Esophagus muscularis mucosa (tissue), 3 donors: ENCODE measurements at regions not wholly inside any gene's neighbourhood (a gene's known extent, or its start where the extent isn't known, plus 50 kb on each side); places are given as distances from the start of the nearest gene placed in this dataset.
"Not testable (repeated sequence)": the region's sequence is repeated elsewhere in the genome, so short reads cannot be mapped to it uniquely, and the experiment has no call there.

ENCODE experiments used
- CTCF ChIP-seq, 3 experiments: fragments of 200-600 bp in 2 of 3; fragments of 450-650 bp in 1 of 3; sonication (generic) in 2 of 3; IDR thresholded peaks; one replicate each; pipeline ENCODE4 v1.5.1; 2017 to 2019; ENCODE audit warnings: antibody characterized with exemption in 3 of 3, mild to moderate bottlenecking in 2 of 3, moderate library complexity in 1 of 3
- EP300 ChIP-seq: sonication (generic); formaldehyde crosslinking; IDR thresholded peaks from one replicate; pipeline ENCODE4 v1.6.1; 2017; ENCODE audit warnings: antibody characterized with exemption

GRCh38 chr9:66198421-66198820, 461.5 kb downstream of the FOXD4L4 start:
- TF ChIP-seq EP300, result not testable (repeated sequence)
- TF ChIP-seq CTCF (IDR thresholded peaks at IDR 0.05), result peak in 1 of 3 experiments; percentile 7
